Stomach (tissue), 8 donors: ENCODE measurements at regions not wholly inside any gene's neighbourhood (a gene's known extent, or its start where the extent isn't known, plus 50 kb on each side); places are given as distances from the start of the nearest gene placed in this dataset.
A peak's percentile ranks its signal among the peaks of the same experiment; 100 is the strongest.

ENCODE experiments used
- DNase-seq, 2 donors: peaks; one replicate each; pipeline versions ENCODE4 v3.0.0 to v3.0.0-alpha.2; 2013 to 2019
- H3K27ac ChIP-seq, 5 donors: fragments of 200-600 bp in 4 of 5; sonication (generic) in 4 of 5; one replicate each; pipeline ENCODE4 v1.5.1; 2013 to 2019; ENCODE audit warnings: mild to moderate bottlenecking in 1 of 5, moderate library complexity in 1 of 5
- H3K27me3 ChIP-seq, 3 donors: fragments of 200-600 bp; sonication (generic); one replicate each; pipeline ENCODE4 v1.5.1; 2017 to 2019; ENCODE audit warnings: mixed run types in 1 of 3
- H3K36me3 ChIP-seq, 4 donors: fragments of 200-600 bp; sonication (generic); 1 replicate in 3 of 4; 2 replicates in 1 of 4; pipeline ENCODE4 v1.5.1; 2016 to 2019
- H3K4me1 ChIP-seq, 4 donors: fragments of 200-600 bp; sonication (generic); one replicate each; pipeline ENCODE4 v1.5.1; 2016 to 2019
- H3K4me3 ChIP-seq, 4 donors: fragments of 200-600 bp; sonication (generic) in 3 of 4; one replicate each; pipeline ENCODE4 v1.5.1; 2016 to 2019; ENCODE audit warnings: mild to moderate bottlenecking in 1 of 4
- H3K9me3 ChIP-seq, 4 donors: fragments of 200-600 bp; sonication (generic); one replicate each; pipeline ENCODE4 v1.5.1; 2016 to 2019
- CTCF ChIP-seq, 7 experiments: fragments of 450-650 bp in 4 of 7; fragments of 200-600 bp in 3 of 7; sonication (generic) in 3 of 7; IDR thresholded peaks; one replicate each; pipeline ENCODE4 v1.5.1; 2016 to 2019; ENCODE audit warnings: antibody characterized with exemption in 7 of 7, control low read depth in 2 of 7, mild to moderate bottlenecking in 1 of 7
- EP300 ChIP-seq: sonication (generic); formaldehyde crosslinking; IDR thresholded peaks from one replicate; pipeline ENCODE4 v1.6.1; 2017; ENCODE audit warnings: antibody characterized with exemption
- POLR2A ChIP-seq, 4 donors: fragments of 450-650 bp; IDR thresholded peaks; one replicate each; pipeline ENCODE4 v1.6.1; 2016; ENCODE audit warnings: antibody characterized with exemption in 4 of 4, control low read depth in 2 of 4, mild to moderate bottlenecking in 1 of 4, moderate library complexity in 1 of 4
- POLR2AphosphoS5 ChIP-seq, 3 donors: sonication (generic); formaldehyde crosslinking; IDR thresholded peaks; one replicate each; pipeline ENCODE4 v1.6.1; 2016; ENCODE audit warnings: antibody characterized with exemption in 3 of 3
- WGBS, 5 donors: extraction: QIAGEN DNeasy Blood & Tissue Kit in 3 of 5; methylation state at CpG; one replicate each; pipeline versions ENCODE4 v1.1.5 to v1.1.7; 2013 to 2018; 5-methylcytosine and 5-hydroxymethylcytosine counted together
- intact Hi-C: fragments of 100-400 bp; cut with DNase I; formaldehyde crosslinking; loops from one replicate; pipeline ENCODE4 v1.15.1; 2023; ENCODE audit warnings: low total_unique reads
- donor health status: healthy with polysubstance abuse.
- donor health status: Bipolar disorder and iron deficiency.
- donor health status: healthy.

GRCh38 chr7:36792421-36792820 is 68.1 kb upstream of the AOAH start:
- WGBS, 5 donors, result 69 to 78% (median 76%) methylated on average over 5 of the region's 5 CpGs
- intact Hi-C loops, result no loop called here
- no peak overlapping the region for H3K27ac ChIP-seq

GRCh38 chr7:36790311-36790787 is 66.1 kb upstream of the AOAH start:
- TF ChIP-seq POLR2AphosphoS5 (IDR thresholded peaks at IDR 0.05) (no peak), POLR2A (IDR thresholded peaks at IDR 0.05) (no peak), CTCF (IDR thresholded peaks at IDR 0.05) (no peak)
- no peak for DNase-seq
- intact Hi-C loops, result no loop called here
- H3K27ac ChIP-seq, result peak overlapping the region in 1 of 5 donors; percentile 52
- 57 to 74% (median 66%) methylated on average over 10 of the region's 10 CpGs for WGBS, 5 donors
- H3K9me3 ChIP-seq, result no peaks in the 10 kb centered on the region
- no peak overlapping the region for H3K4me3 ChIP-seq
- H3K27me3 ChIP-seq, result no peaks in the 10 kb centered on the region
- H3K4me1 ChIP-seq, result peaks cover 0 to 5% (median 2%) of the 10 kb centered on the region in 4 donors
- no peaks in the 10 kb centered on the region for H3K36me3 ChIP-seq

More at GRCh38 chr7:36792421-36792820, 68.1 kb upstream of the AOAH start:
- no peak for DNase-seq
- Histone ChIP-seq H3K36me3 (no peaks in the 10 kb centered on the region), H3K4me3 (no peak overlapping the region), H3K4me1 (peaks cover 0 to 13% (median 0%) of the 10 kb centered on the region in 4 donors), H3K27me3 (no peaks in the 10 kb centered on the region), H3K9me3 (no peaks in the 10 kb centered on the region)
- TF ChIP-seq POLR2A (IDR thresholded peaks at IDR 0.05), result no peak
- no peak for TF ChIP-seq CTCF (IDR thresholded peaks at IDR 0.05)
- no peak for TF ChIP-seq EP300
- TF ChIP-seq POLR2AphosphoS5 (IDR thresholded peaks at IDR 0.05), result no peak

- no peaks in the 10 kb centered on the region for H3K9me3 ChIP-seq
- no peaks in the 10 kb centered on the region for H3K27me3 ChIP-seq
- no peak for TF ChIP-seq EP300
- no peak for TF ChIP-seq POLR2AphosphoS5 (IDR thresholded peaks at IDR 0.05)
- no peak for TF ChIP-seq CTCF (IDR thresholded peaks at IDR 0.05)
- TF ChIP-seq POLR2A (IDR thresholded peaks at IDR 0.05), result no peak
- peak overlapping the region in 4 of 5 donors; percentile 19 to 54 (median 40) for H3K27ac ChIP-seq
- DNase-seq, result no peak
- no peaks in the 10 kb centered on the region for H3K36me3 ChIP-seq
- intact Hi-C loops, result no loop called here
- WGBS, 5 donors, result 78 to 92% (median 90%) methylated on average over 8 of the region's 8 CpGs
- peaks cover 0 to 6% (median 3%) of the 10 kb centered on the region in 4 donors for H3K4me1 ChIP-seq
- H3K4me3 ChIP-seq, result no peak overlapping the region
Observed at GRCh38 chr7:36788825-36789470, 64.7 kb upstream of the AOAH start.

GRCh38 chr7:36787933-36788378 is 63.7 kb upstream of the AOAH start:
- no peak overlapping the region for H3K4me3 ChIP-seq
- intact Hi-C loops, result no loop called here
- H3K27me3 ChIP-seq, result no peaks in the 10 kb centered on the region
- peak in 1 of 2 donors; percentile 35 for DNase-seq
- peaks cover 0 to 6% (median 3%) of the 10 kb centered on the region in 4 donors for H3K4me1 ChIP-seq
- TF ChIP-seq POLR2A (IDR thresholded peaks at IDR 0.05) (no peak), POLR2AphosphoS5 (IDR thresholded peaks at IDR 0.05) (peak in 1 of 3 donors; percentile 37)
- no peaks in the 10 kb centered on the region for H3K9me3 ChIP-seq
- WGBS, 5 donors, result 62 to 100% (median 78%) methylated on average over 1 of the region's 1 CpG
- peak overlapping the region in 3 of 5 donors; percentile 12 to 46 (median 20) for H3K27ac ChIP-seq
- H3K36me3 ChIP-seq, result no peaks in the 10 kb centered on the region
